ENCODE measurements at regions not wholly inside any gene's neighbourhood (a gene's known extent, or its start where the extent isn't known, plus 50 kb on each side); places are given as distances from the start of the nearest gene placed in this dataset.

GRCh38 chr4:124806403-124806802, 93.9 kb upstream of the ANKRD50 start:
- no peak overlapping the region for H2AFZ ChIP-seq (replicated peaks; ENCODE audit: low read length, poor library complexity)
- no peak overlapping the region for H2BK15ac ChIP-seq (ENCODE audit: low read depth, low read length)
- H3K79me1 ChIP-seq (ENCODE audit: low read depth in 1 of 2, low read length in 2 of 2): no peaks in the 10 kb centered on the region
- H4K5ac ChIP-seq (ENCODE audit: low read depth, low read length): no peak overlapping the region
- POLR2A ChIA-PET (ENCODE audit: unreplicated experiment): no interaction called here
- H2AK5ac ChIP-seq (ENCODE audit: low read depth, low read length): no peak overlapping the region
- H4K8ac ChIP-seq (ENCODE audit: low read depth in 2 of 2, low read length in 2 of 2): no peak overlapping the region
- H2BK5ac ChIP-seq (ENCODE audit: low read depth, low read length, poor library complexity, severe bottlenecking): no peak overlapping the region
- no peak overlapping the region for H2AK9ac ChIP-seq (replicated peaks; ENCODE audit: low read depth, low read length, poor library complexity)
- H3K4me1 ChIP-seq (ENCODE audit: control insufficient read depth, insufficient read depth, low read length): no peaks in the 10 kb centered on the region
- H3K27me3 ChIP-seq (ENCODE audit: control insufficient read depth, insufficient read depth, low read length): no peaks in the 10 kb centered on the region
- ATAC-seq (ENCODE audit: low read depth): peak; percentile 42
- CTCF ChIA-PET: no interaction called here
- no peak overlapping the region for H2BK120ac ChIP-seq (ENCODE audit: low read depth, low read length)
- peak overlapping the region; percentile 29; the same call in 1 of the 2 replicates for H3K18ac ChIP-seq (ENCODE audit: low read depth, low read length)
- no peaks in the 10 kb centered on the region for H4K20me1 ChIP-seq (ENCODE audit: insufficient read depth, low read length)
- DNase-seq: peak; percentile 63
- BruUV-seq (replicated peaks): no TSS peak
- H3K23ac ChIP-seq (ENCODE audit: low read depth, low read length): no peak overlapping the region
- no peak overlapping the region for H2BK20ac ChIP-seq (ENCODE audit: low read depth, low read length)
- in situ Hi-C loops (cut with MboI; ENCODE audit: low sequenced_read_pairs) (no loop called here), dilution Hi-C loops (cut with HindIII; ENCODE audit: low sequenced_read_pairs, unreplicated experiment) (no loop called here), intact Hi-C loops (cut with micrococcal nuclease) (no loop called here)
- no peak overlapping the region for H3K56ac ChIP-seq (ENCODE audit: extremely low read depth, insufficient read depth, low read length)
- 92% methylated on average over 2 of the region's 2 CpGs; no CpG with 5 or more reads in 1 of the 2 experiments for WGBS, 2 experiments (ENCODE audit: extremely low coverage in 2 of 2, insufficient read length in 1 of 2)
- TF ChIP-seq MXI1 (IDR thresholded peaks at IDR 0.05; ENCODE audit: borderline replicate concordance, low read depth, low read length) (no peak), CHD1 (IDR thresholded peaks at IDR 0.05; ENCODE audit: low read depth, low read length) (no peak), USF2 (IDR thresholded peaks at IDR 0.05; ENCODE audit: low read depth, low read length) (no peak), CTCF (conservative IDR thresholded peaks at IDR 0.05; ENCODE audit: low read depth, low read length) (no peak), POLR2A (IDR thresholded peaks at IDR 0.05; ENCODE audit: low read depth, low read length) (no peak), CEBPB (IDR thresholded peaks at IDR 0.05; ENCODE audit: low read depth, low read length) (no peak), RFX5 (IDR thresholded peaks at IDR 0.05; ENCODE audit: low read depth, low read length) (no peak), BHLHE40 (IDR thresholded peaks at IDR 0.05; ENCODE audit: low read depth, low read length) (no peak), SMC3 (IDR thresholded peaks at IDR 0.05; ENCODE audit: low read depth, low read length) (no peak), MAZ (IDR thresholded peaks at IDR 0.05; ENCODE audit: borderline replicate concordance, low read depth, low read length) (no peak), MAFK (IDR thresholded peaks at IDR 0.05; ENCODE audit: low read depth, low read length) (peak; percentile 47), FOS (IDR thresholded peaks at IDR 0.05; ENCODE audit: low read depth, low read length) (peak; percentile 56; the same call in 1 of the 2 replicates), NFE2L2 (IDR thresholded peaks at IDR 0.05; ENCODE audit: low read depth, low read length) (no peak)
- no peak overlapping the region for H3K4ac ChIP-seq (ENCODE audit: low read depth, low read length)
- no peak overlapping the region for H3K4me3 ChIP-seq (ENCODE audit: insufficient read depth, low read depth, low read length)
- no peaks in the 10 kb centered on the region for H3K9me3 ChIP-seq (ENCODE audit: control insufficient read depth, insufficient read depth, low read length)
- no peak overlapping the region for H3K14ac ChIP-seq (replicated peaks; ENCODE audit: low read depth, low read length)
- H3K9ac ChIP-seq (ENCODE audit: low read depth, low read length): no peak overlapping the region
- no peak overlapping the region for H4K91ac ChIP-seq (ENCODE audit: insufficient read depth, low read depth, low read length)
- H3K27ac ChIP-seq (ENCODE audit: insufficient read depth, low read length): no peak overlapping the region
- H3K4me2 ChIP-seq (ENCODE audit: low read depth, low read length): no peak overlapping the region
- H3K9me1 ChIP-seq (ENCODE audit: insufficient read depth, low read length): no peaks in the 10 kb centered on the region
- no peaks in the 10 kb centered on the region for H3K36me3 ChIP-seq (ENCODE audit: control insufficient read depth, insufficient read depth, low read length)

Measured in IMR-90 (cell line).